IMR-90 (cell line): ENCODE measurements at regions not wholly inside any gene's neighbourhood (a gene's known extent, or its start where the extent isn't known, plus 50 kb on each side); places are given as distances from the start of the nearest gene placed in this dataset.

Experiments used
- ATAC-seq: fragments of 200-7000 bp; cut with Tn5 transposase; 2 replicates; pipeline ENCODE4 v1.9.1; 2020; ENCODE audit warnings: low read depth, mild to moderate bottlenecking, moderate library complexity
- BruUV-seq: library from RNA; stranded (reverse); fragments of 400-500 nt; replicated peaks from 2 replicates; lab custom pipeline; 2021; lab: Mats Ljungman, UMichigan
- CTCF ChIA-PET: fragments of 300-600 bp; formaldehyde crosslinking; extraction: SDS; loops from one replicate; lab custom pipeline; 2021; ENCODE audit warnings: antibody characterized with exemption; lab: Yijun Ruan, JAX
- POLR2A ChIA-PET: fragments of 300-600 bp; sonication (Branson Sonifier 250); formaldehyde crosslinking; loops from one replicate; lab custom pipeline; 2022; ENCODE audit warnings: antibody characterized with exemption; ENCODE audit not compliant: unreplicated experiment; lab: Charles Lee
- DNase-seq: peaks from one replicate; pipeline ENCODE4 v3.0.0; 2013
- H2AFZ ChIP-seq: replicated peaks from 2 replicates; pipeline ENCODE3; 2013; ENCODE audit warnings: low read length, mild to moderate bottlenecking; ENCODE audit not compliant: poor library complexity
- H2AK5ac ChIP-seq: 2 replicates; pipeline ENCODE4 v1.6.1; 2013; ENCODE audit warnings: low read depth, low read length, inconsistent platforms
- H2AK9ac ChIP-seq: replicated peaks from 2 replicates; pipeline ENCODE3; 2013; ENCODE audit warnings: mild to moderate bottlenecking, low read depth, low read length, moderate library complexity; ENCODE audit not compliant: poor library complexity
- H2BK120ac ChIP-seq: 2 replicates; pipeline ENCODE4 v1.6.1; 2013; ENCODE audit warnings: low read depth, low read length, inconsistent platforms
- H2BK15ac ChIP-seq: 3 replicates; pipeline ENCODE4 v1.6.1; 2013; ENCODE audit warnings: low read depth, low read length, inconsistent platforms
- H2BK20ac ChIP-seq: 2 replicates; pipeline ENCODE4 v1.6.1; 2013; ENCODE audit warnings: low read depth, mild to moderate bottlenecking, inconsistent platforms, low read length, moderate library complexity
- H2BK5ac ChIP-seq: 2 replicates; pipeline ENCODE4 v1.6.1; 2013; ENCODE audit warnings: mild to moderate bottlenecking, low read depth, low read length, inconsistent platforms; ENCODE audit not compliant: poor library complexity, severe bottlenecking
- H3K14ac ChIP-seq: replicated peaks from 2 replicates; pipeline ENCODE4 v1.6.1; 2013; ENCODE audit warnings: low read depth, low read length, inconsistent platforms
- H3K18ac ChIP-seq: 2 replicates; pipeline ENCODE4 v1.6.1; 2013; ENCODE audit warnings: low read depth, low read length, control low read depth
- H3K23ac ChIP-seq: 2 replicates; pipeline ENCODE4 v1.6.1; 2013; ENCODE audit warnings: low read depth, low read length, inconsistent platforms
- H3K27ac ChIP-seq: 2 replicates; pipeline ENCODE4 v1.5.1; 2013; ENCODE audit warnings: mild to moderate bottlenecking, control low read depth, low read length; ENCODE audit not compliant: insufficient read depth
- H3K27me3 ChIP-seq: 2 replicates; pipeline ENCODE4 v1.6.1; 2013; ENCODE audit warnings: low read length; ENCODE audit not compliant: control insufficient read depth, insufficient read depth
- H3K36me3 ChIP-seq: 2 replicates; pipeline ENCODE4 v1.6.1; 2013; ENCODE audit warnings: low read length, mixed read lengths; ENCODE audit not compliant: control insufficient read depth, insufficient read depth
- H3K4ac ChIP-seq: 2 replicates; pipeline ENCODE4 v1.6.1; 2013; ENCODE audit warnings: low read depth, low read length, inconsistent platforms
- H3K4me1 ChIP-seq: 2 replicates; pipeline ENCODE4 v1.6.1; 2013; ENCODE audit warnings: low read length, mixed read lengths; ENCODE audit not compliant: control insufficient read depth, insufficient read depth
- H3K4me2 ChIP-seq: 2 replicates; pipeline ENCODE4 v1.6.1; 2013; ENCODE audit warnings: low read depth, mild to moderate bottlenecking, control low read depth, low read length, moderate library complexity
- H3K4me3 ChIP-seq: 2 replicates; pipeline ENCODE4 v1.5.1; 2013; ENCODE audit warnings: low read depth, mild to moderate bottlenecking, control low read depth, low read length, moderate library complexity; ENCODE audit not compliant: insufficient read depth
- H3K56ac ChIP-seq: 2 replicates; pipeline ENCODE4 v1.6.1; 2013; ENCODE audit warnings: low read length, inconsistent platforms; ENCODE audit not compliant: insufficient read depth; ENCODE audit errors: extremely low read depth
- H3K79me1 ChIP-seq, 2 experiments: 2 replicates each; pipeline ENCODE4 v1.6.1; 2013; ENCODE audit warnings: low read length in 2 of 2, inconsistent platforms in 1 of 2, low read depth in 1 of 2
- H3K9ac ChIP-seq: 2 replicates; pipeline ENCODE4 v1.6.1; 2013; ENCODE audit warnings: low read depth, low read length, control low read depth
- H3K9me1 ChIP-seq: 2 replicates; pipeline ENCODE4 v1.6.1; 2013; ENCODE audit warnings: low read length, inconsistent platforms; ENCODE audit not compliant: insufficient read depth
- H3K9me3 ChIP-seq: 2 replicates; pipeline ENCODE4 v1.6.1; 2013; ENCODE audit warnings: low read length; ENCODE audit not compliant: control insufficient read depth, insufficient read depth
- H4K20me1 ChIP-seq: 2 replicates; pipeline ENCODE4 v1.6.1; 2013; ENCODE audit warnings: low read length, inconsistent platforms; ENCODE audit not compliant: insufficient read depth
- H4K5ac ChIP-seq: 2 replicates; pipeline ENCODE4 v1.6.1; 2013; ENCODE audit warnings: mild to moderate bottlenecking, low read depth, low read length, control low read depth
- H4K8ac ChIP-seq, 2 experiments: 2 replicates each; pipeline ENCODE4 v1.6.1; 2013; ENCODE audit warnings: low read depth in 2 of 2, low read length in 2 of 2, control low read depth in 1 of 2, inconsistent platforms in 1 of 2
- H4K91ac ChIP-seq: 2 replicates; pipeline ENCODE4 v1.6.1; 2013; ENCODE audit warnings: low read depth, low read length, inconsistent platforms; ENCODE audit not compliant: insufficient read depth
- CEBPB ChIP-seq: IDR thresholded peaks from 2 replicates; pipeline ENCODE4 v1.6.1; 2012; ENCODE audit warnings: low read depth, low read length, improper control_type of control experiment
- MAFK ChIP-seq: IDR thresholded peaks from 2 replicates; pipeline ENCODE4 v1.6.1; 2012; ENCODE audit warnings: low read depth, low read length, improper control_type of control experiment
- RCOR1 ChIP-seq: IDR thresholded peaks from 2 replicates; pipeline ENCODE4 v1.6.1; 2012; ENCODE audit warnings: mild to moderate bottlenecking, low read length, improper control_type of control experiment; ENCODE audit not compliant: insufficient replicate concordance
- WGBS, 2 experiments: methylation state at CpG; one replicate each; pipeline versions ENCODE4 v1.1.5 to v1.1.7; 2013; ENCODE audit warnings: missing lambda C conversion rate in 2 of 2; ENCODE audit not compliant: insufficient read length in 1 of 2; ENCODE audit errors: extremely low coverage in 2 of 2; 5-methylcytosine and 5-hydroxymethylcytosine counted together
- dilution Hi-C: fragments of 300-500 bp; cut with HindIII; formaldehyde crosslinking; loops from one replicate; pipeline ENCODE4 v1.14.3; 2018; ENCODE audit warnings: low sequenced_read_pairs; ENCODE audit not compliant: unreplicated experiment
- in situ Hi-C: fragments of 300-500 bp; cut with MboI; formaldehyde crosslinking; loops from 3 replicates; pipeline ENCODE4 v1.14.3; 2019; ENCODE audit warnings: low sequenced_read_pairs, inconsistent platforms, mixed read lengths
- intact Hi-C: fragments of 100-400 bp; cut with micrococcal nuclease; formaldehyde crosslinking; loops from 2 replicates; pipeline ENCODE4 v1.10.0; 2022

- Histone ChIP-seq H3K36me3 (no peaks in the 10 kb centered on the region), H2BK15ac (no peak overlapping the region), H3K27me3 (peaks cover 13% of the 10 kb centered on the region), H3K4ac (no peak overlapping the region; the same call in 1 of the 2 replicates), H3K23ac (no peak overlapping the region), H3K4me2 (no peak overlapping the region), H2BK5ac (no peak overlapping the region), H3K4me1 (no peaks in the 10 kb centered on the region; the same call in 1 of the 2 replicates), H2AK5ac (no peak overlapping the region), H2BK20ac (no peak overlapping the region), H2AFZ (no peak overlapping the region), H4K20me1 (no peaks in the 10 kb centered on the region), H3K4me3 (no peak overlapping the region), H3K79me1 (no peaks in the 10 kb centered on the region), H3K9ac (no peak overlapping the region), H3K18ac (no peak overlapping the region), H4K91ac (no peak overlapping the region), H3K9me3 (no peaks in the 10 kb centered on the region), H3K9me1 (no peaks in the 10 kb centered on the region; the same call in 1 of the 2 replicates), H3K27ac (no peak overlapping the region), H4K8ac (no peak overlapping the region), H2AK9ac (peak overlapping the region; percentile 1), H2BK120ac (no peak overlapping the region), H4K5ac (no peak overlapping the region), H3K14ac (no peak overlapping the region), H3K56ac (no peak overlapping the region)
- intact Hi-C loops (no loop called here), in situ Hi-C loops (no loop called here), dilution Hi-C loops (no loop called here)
- BruUV-seq, result no TSS peak
- 49% methylated on average over 4 of the region's 9 CpGs; no CpG with 5 or more reads in 1 of the 2 experiments for WGBS, 2 experiments
- no peak for ATAC-seq
- CTCF ChIA-PET, result no interaction called here
- POLR2A ChIA-PET, result no interaction called here
- TF ChIP-seq CEBPB (no peak), MAFK (0 out of 2 replicates have a peak, but pooled peaks have one; percentile 17), RCOR1 (no peak)
- no peak for DNase-seq
These were observed 72.4 kb upstream of the CISTR start for GRCh38 chr12:53824001-53824712.
